SJCRH30 (cell line): ENCODE measurements at regions not wholly inside any gene's neighbourhood (a gene's known extent, or its start where the extent isn't known, plus 50 kb on each side); places are given as distances from the start of the nearest gene placed in this dataset.

Source experiments
- DNase-seq, 2 experiments: peaks; one replicate each; pipeline ENCODE4 v3.0.0-alpha.2; 2015 to 2020
- H3K27ac ChIP-seq: fragments of 250-450 bp; sonication (Bioruptor Pico); 2 replicates; pipeline ENCODE4 v1.5.1; 2020; ENCODE audit warnings: mild to moderate bottlenecking, moderate library complexity
- H3K27me3 ChIP-seq: fragments of 250-450 bp; sonication (Bioruptor Pico); 2 replicates; pipeline ENCODE4 v1.5.1; 2020; ENCODE audit warnings: mild to moderate bottlenecking, moderate library complexity
- H3K36me3 ChIP-seq: fragments of 250-450 bp; sonication (Bioruptor Pico); 2 replicates; pipeline ENCODE4 v1.5.1; 2020; ENCODE audit warnings: mild to moderate bottlenecking, moderate library complexity
- H3K4me1 ChIP-seq: fragments of 250-450 bp; sonication (Bioruptor Pico); 2 replicates; pipeline ENCODE4 v1.5.1; 2020; ENCODE audit warnings: mild to moderate bottlenecking, moderate library complexity
- H3K4me3 ChIP-seq: fragments of 250-450 bp; sonication (Bioruptor Pico); 2 replicates; pipeline ENCODE4 v1.5.1; 2020; ENCODE audit warnings: mild to moderate bottlenecking, moderate library complexity
- H3K9me3 ChIP-seq: fragments of 250-450 bp; sonication (Bioruptor Pico); replicated peaks from 2 replicates; pipeline ENCODE4 v1.5.1; 2020; ENCODE audit warnings: mild to moderate bottlenecking, moderate library complexity

DNA sequence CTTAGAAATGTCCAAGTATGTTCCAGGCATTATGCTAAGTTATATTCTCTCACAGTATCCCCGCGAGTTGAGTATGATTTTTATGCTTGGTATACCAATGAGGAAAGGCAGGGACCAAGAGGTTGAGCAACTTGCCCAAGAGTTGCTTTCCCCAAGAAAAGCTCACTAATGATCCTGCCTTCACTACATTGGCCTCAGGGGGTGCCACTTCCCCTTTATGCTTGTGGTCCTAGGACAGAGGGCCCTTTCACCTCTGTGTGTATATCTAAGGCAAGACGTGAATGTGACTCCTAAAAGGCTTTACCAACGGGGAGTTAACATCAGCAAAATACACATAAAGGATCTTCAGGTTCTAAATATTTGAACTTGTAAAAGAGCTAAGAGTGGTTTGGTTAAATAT is 164.4 kb upstream of the CPEB2 start:
- no peak overlapping the region for H3K4me3 ChIP-seq
- DNase-seq: no peak

DNA sequence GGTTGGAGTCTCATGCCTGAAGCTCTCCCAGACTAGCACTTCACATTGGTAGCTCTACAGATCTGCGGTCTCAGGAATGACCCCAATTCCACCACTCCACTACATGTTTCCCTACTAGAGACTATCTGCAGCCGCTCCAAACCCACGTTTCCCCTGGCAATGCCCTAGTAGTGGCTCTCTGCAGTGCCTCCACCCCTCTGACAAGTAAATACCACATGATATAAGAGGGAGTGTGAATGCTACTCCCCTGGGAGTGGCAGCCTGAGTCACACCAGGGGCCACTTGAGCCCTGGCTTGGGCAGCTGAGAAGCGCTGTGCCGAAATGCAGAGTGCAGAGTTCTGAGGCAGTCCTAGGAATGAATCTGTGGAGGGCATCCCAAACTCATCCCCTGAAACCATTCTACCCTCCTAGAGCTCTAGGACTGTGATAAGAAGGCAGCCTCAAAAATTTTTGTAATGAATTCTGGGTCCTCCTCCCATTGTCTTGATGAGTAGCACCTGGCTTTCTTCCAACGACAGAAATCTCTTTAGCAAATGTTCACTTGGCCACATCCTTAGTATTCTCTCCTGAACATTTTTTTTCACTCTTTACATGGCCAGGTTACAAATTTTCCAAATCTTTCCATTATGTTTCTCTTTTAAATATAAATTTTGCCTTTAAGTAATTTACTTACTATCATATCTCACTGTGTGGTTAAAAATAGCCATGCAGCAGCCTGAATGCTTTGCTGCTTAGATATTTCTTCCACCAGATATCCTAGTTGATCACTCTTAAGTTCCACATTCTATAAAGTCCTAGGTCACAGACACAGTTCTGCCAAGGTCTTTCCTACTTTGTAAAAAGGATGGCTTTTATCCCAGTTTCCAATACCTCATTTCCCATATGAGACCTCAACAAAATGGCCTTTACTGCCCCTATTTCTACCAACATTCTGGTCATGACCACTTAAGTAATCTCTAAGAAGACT is 160.2 kb upstream of the CPEB2 start:
- Histone ChIP-seq H3K27me3 (no peaks in the 10 kb centered on the region), H3K4me3 (no peak overlapping the region), H3K27ac (no peak overlapping the region), H3K4me1 (no peaks in the 10 kb centered on the region), H3K9me3 (no peaks in the 10 kb centered on the region), H3K36me3 (no peaks in the 10 kb centered on the region)
- peak; percentile 20 to 25 for DNase-seq

More for the DNA sequence above, 164.4 kb upstream of the CPEB2 start:
- Histone ChIP-seq H3K27ac (no peak overlapping the region), H3K9me3 (no peaks in the 10 kb centered on the region), H3K36me3 (no peaks in the 10 kb centered on the region), H3K4me1 (no peaks in the 10 kb centered on the region), H3K27me3 (no peaks in the 10 kb centered on the region)

DNA sequence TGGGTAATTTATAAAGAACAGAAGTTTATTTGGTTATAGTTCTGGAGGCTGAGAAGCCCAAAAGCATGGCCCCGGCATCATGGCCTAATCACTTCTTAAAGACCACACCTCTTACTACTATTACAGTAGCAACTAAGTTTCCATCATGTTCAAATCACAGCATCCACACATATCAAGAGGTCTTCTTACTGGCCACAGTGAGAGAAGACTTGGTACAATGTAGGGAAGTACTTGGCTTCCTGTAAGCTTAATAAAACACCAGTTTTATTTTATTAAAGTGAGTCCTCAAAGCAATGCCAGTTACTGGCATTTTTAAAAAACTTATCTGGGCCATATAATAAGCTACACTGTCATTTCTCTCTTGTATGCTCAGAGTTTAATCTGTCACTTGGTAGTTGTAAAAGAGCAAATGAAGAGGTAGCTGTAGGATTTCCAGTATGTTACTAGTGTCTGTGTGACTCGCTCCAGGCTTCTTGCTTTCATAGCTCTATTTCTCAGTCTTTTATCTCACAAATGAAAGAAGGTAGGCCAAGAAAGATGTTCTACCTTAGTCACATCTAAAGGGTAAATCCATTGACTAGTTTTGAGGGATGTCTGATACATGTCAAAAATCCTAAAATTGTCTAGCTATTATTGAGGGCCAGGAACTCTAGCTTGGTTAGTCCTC is 159.2 kb upstream of the CPEB2 start:
- no peak overlapping the region for H3K27ac ChIP-seq
- H3K9me3 ChIP-seq: no peaks in the 10 kb centered on the region
- H3K36me3 ChIP-seq: no peaks in the 10 kb centered on the region
- DNase-seq: no peak
- no peak overlapping the region for H3K4me3 ChIP-seq
- H3K4me1 ChIP-seq: no peaks in the 10 kb centered on the region
- no peaks in the 10 kb centered on the region for H3K27me3 ChIP-seq

DNA sequence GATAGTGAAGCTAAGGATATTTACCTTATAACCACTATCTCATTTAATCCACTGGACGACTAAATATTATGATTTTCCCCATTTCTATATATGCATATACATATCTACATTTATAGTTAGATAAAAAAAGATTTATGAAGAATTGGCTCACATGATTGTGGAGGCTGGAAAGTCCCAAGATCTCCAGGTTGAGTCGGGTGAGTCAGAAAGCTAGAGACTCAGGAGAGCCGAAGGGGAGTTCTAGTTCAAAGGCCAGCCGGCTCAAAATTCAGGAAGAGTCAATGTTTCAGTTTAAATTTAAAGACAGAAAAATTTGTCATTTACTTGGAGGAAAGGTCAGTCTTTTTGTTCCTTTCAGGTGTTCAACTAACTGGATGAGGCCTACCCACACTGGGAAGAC is 158.2 kb upstream of the CPEB2 start:
- H3K4me3 ChIP-seq: no peak overlapping the region
- no peaks in the 10 kb centered on the region for H3K36me3 ChIP-seq
- no peaks in the 10 kb centered on the region for H3K4me1 ChIP-seq
- no peak for DNase-seq
- H3K27ac ChIP-seq: no peak overlapping the region
- no peaks in the 10 kb centered on the region for H3K27me3 ChIP-seq
- H3K9me3 ChIP-seq: no peaks in the 10 kb centered on the region

DNA sequence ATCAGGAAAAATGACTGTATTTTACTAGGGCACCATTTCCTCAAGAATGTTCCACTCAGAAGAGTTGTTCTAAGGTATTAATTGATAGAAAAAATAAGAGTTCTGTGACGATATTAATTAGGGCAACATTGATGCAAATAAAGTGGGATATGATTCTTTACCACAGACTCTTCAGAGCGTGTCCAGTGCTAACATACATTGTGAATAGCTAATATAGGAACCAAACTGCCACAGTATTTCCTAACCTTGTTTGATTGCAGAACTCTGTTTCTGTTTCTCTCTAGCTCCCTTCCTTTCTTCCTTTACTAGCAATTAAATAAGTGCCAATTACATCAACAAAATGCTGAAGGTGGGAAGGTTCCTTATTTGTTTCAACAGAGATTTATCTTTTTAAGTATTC is 154.1 kb upstream of the CPEB2 start:
- DNase-seq: no peak
- Histone ChIP-seq H3K9me3 (no peaks in the 10 kb centered on the region), H3K27me3 (no peaks in the 10 kb centered on the region), H3K27ac (no peak overlapping the region), H3K4me1 (no peaks in the 10 kb centered on the region), H3K36me3 (no peaks in the 10 kb centered on the region), H3K4me3 (no peak overlapping the region)

DNA sequence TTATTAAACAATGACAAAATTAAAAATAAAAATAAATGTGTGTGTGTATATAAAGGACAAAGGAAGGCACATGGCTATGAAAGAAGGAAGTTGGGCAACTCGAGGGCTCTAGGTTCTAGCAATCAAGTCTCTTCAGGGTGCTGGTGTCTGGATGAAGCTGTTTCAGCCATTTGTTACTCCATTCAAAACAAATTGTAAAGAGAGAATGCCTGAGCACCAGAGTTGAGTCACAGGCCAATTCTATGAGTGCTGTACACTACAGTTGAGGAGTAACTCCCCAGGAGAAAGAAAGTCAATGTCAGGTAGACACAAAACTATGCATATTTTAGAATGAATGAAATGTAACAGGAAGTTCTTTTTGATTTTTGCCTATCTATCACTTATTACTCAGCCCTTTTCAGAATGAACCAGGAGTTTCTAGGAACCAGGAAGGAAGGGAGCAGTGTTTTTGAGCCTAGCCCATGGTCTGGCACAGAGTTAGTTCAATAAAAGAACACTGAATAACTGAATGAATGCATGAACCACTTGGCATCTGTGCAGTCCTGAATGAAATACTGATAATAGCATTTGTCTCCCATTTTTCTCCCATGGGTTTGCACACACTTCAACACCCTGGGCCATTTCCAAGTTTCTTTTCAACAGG is 151.7 kb upstream of the CPEB2 start:
- no peaks in the 10 kb centered on the region for H3K36me3 ChIP-seq
- no peaks in the 10 kb centered on the region for H3K27me3 ChIP-seq

DNA sequence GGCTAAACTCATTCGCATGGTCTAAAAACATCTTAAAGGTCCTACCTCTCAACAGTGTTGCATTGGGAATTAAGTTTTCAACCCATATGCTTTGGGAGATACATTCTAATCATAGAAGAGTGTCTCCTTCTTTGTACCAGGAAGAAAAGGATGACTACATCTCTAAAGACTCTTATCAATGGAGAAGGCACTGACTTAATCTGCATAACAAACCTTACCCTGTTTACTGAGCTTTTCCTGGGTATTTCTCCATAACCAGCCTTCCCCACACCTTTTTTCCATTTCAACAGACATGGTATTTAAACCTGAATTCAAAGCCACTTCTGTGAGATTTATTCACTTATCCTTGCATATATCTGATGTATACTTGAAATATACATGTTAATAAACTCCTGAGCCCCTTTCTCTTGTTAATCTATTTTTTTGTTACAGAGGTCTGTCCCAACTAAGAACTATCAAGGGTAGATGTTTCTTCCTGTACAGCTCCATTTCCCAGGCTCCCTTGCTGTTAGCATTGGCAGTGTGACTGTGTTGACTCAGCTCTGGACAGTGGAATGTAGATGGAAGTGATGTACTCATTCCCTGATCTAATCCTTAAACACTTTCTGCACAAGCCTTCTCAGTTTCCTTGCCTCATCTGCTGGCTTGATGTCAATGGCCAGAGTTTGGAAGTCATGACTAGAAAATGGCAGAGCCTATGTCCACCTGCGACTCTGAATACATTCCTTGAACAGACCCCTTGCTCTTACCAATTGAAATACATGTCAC is 148.9 kb upstream of the CPEB2 start:
- Histone ChIP-seq H3K9me3 (no peaks in the 10 kb centered on the region), H3K36me3 (no peaks in the 10 kb centered on the region), H3K27me3 (no peaks in the 10 kb centered on the region), H3K4me3 (no peak overlapping the region), H3K4me1 (no peaks in the 10 kb centered on the region), H3K27ac (no peak overlapping the region)
- DNase-seq: no peak

More for the DNA sequence above, 151.7 kb upstream of the CPEB2 start:
- Histone ChIP-seq H3K9me3 (no peaks in the 10 kb centered on the region), H3K4me1 (no peaks in the 10 kb centered on the region), H3K4me3 (no peak overlapping the region), H3K27ac (no peak overlapping the region)
- no peak for DNase-seq

DNA sequence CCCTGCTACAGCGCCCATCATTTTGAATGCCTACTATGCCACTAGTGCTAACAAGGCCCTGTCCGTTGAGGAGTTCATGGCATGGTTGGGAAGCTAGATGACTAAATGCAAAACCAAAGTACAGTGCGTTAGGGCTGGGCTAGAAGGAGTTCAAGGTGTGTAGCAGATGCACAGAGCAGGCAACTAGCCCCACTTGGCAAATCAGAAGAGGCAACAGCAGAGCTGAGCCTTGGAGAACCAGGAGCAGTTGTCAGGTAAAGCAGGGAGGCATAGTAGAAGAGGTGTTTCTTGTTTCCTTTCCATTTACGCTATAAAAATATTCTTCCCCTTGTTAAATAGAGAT is 146.6 kb upstream of the CPEB2 start:
- Histone ChIP-seq H3K27ac (no peak overlapping the region), H3K9me3 (no peaks in the 10 kb centered on the region), H3K36me3 (no peaks in the 10 kb centered on the region), H3K27me3 (no peaks in the 10 kb centered on the region), H3K4me3 (no peak overlapping the region), H3K4me1 (no peaks in the 10 kb centered on the region)
- DNase-seq: no peak

DNA sequence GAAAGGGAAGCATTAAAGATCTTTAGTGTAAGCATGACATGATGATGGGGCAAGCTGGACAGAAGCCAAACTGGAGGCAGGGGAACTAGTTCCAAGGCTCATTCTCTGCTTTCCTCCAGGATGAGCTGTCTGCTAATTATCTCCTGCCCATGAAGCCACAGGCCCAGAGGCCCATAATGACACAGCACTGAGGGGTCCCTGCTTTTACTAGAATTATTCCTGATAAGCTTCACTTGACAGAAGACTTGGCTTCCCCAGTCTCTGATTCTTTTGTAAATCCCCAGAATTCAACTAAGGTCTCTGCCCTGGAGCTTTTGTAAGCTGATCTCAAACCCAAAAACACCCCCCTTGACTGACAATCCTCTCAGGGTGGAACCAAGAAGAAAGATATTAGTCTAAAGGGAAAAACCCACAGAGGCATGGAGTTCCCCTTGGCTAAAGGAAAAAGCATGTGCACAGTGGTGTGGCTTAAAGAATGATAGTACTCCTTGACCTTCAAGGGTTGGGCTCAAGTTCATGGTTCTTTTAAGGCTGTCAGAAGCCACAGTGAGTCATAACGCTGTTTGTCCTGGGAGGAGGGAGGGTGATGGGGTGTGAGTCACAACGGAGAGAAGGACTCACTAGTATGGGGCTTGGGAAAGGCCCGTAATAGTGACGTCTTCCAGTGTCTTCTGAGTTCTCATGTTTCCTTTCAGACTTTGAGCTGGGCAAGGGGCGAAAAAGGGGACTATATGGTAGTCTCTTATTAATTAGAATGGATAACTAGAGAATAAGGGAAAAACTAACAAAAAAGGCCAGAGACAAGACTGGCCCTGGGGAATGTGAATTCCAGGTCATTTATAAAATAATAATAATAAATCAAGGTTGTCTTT is 146.0 kb upstream of the CPEB2 start:
- H3K4me3 ChIP-seq: no peak overlapping the region
- H3K27me3 ChIP-seq: no peaks in the 10 kb centered on the region
- peak; percentile 42 for DNase-seq
- H3K9me3 ChIP-seq: no peaks in the 10 kb centered on the region
- no peaks in the 10 kb centered on the region for H3K4me1 ChIP-seq
- H3K27ac ChIP-seq: no peak overlapping the region
- no peaks in the 10 kb centered on the region for H3K36me3 ChIP-seq

DNA sequence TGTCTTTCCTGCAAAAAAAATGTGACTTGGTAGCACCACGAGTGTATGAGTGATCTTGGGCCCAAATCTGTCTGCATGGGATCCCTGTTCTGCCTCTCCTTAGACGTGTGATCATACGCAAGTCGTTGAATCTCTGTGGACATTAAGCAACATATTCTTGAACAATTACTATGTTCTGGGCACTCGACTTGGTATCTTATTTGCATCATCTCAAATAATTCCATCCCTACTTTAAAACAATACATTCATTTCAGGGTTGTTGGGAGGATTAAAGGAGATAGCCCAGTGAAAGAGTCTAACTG is 145.4 kb upstream of the CPEB2 start:
- no peaks in the 10 kb centered on the region for H3K36me3 ChIP-seq
- no peak overlapping the region for H3K27ac ChIP-seq
- no peaks in the 10 kb centered on the region; the same call in 1 of the 2 replicates for H3K27me3 ChIP-seq
- H3K9me3 ChIP-seq: no peaks in the 10 kb centered on the region
- no peak for DNase-seq
- H3K4me1 ChIP-seq: no peaks in the 10 kb centered on the region
- no peak overlapping the region for H3K4me3 ChIP-seq

DNA sequence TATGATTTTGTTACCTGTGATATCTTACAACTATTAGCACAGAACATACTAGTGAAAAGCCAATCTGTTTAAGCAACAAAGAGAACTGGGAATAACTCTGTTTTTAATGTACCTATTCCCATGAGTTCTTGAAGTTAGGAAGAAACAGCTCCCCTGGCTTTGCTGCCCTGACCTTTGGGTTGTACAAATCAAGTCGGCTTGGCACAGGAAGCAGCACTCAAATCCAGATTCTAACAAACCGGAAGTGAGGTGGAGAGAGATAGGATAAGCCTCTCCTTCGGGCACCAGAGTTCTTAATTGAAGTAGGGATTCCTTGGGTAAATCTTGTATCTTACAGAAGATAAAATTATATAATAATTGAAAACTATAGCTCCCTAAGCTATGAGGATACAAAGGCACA is 144.8 kb upstream of the CPEB2 start:
- Histone ChIP-seq H3K9me3 (no peaks in the 10 kb centered on the region), H3K4me1 (no peaks in the 10 kb centered on the region), H3K27ac (no peak overlapping the region)

DNA sequence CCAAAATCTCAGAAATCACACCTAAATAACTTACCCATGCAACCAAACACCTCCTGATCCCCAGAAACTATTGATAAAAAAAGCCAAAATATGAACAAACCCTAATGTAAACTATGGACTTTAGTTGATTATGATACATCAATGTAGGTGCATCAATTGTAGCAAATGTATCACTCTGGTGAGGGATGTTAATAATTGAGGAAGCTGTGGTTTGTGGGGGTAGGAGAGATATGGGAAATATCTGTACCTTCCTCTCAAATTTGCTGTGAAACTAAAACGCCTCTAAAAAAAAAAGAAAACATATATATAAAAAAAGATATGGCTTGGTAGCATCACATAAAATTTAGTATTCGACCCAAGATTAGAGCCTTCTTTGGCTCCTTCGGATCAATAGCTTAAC is 144.3 kb upstream of the CPEB2 start:
- Histone ChIP-seq H3K36me3 (no peaks in the 10 kb centered on the region), H3K9me3 (no peaks in the 10 kb centered on the region), H3K27me3 (no peaks in the 10 kb centered on the region; the same call in 1 of the 2 replicates), H3K27ac (no peak overlapping the region), H3K4me3 (no peak overlapping the region), H3K4me1 (no peaks in the 10 kb centered on the region)
- no peak for DNase-seq

More for the DNA sequence above, 144.8 kb upstream of the CPEB2 start:
- Histone ChIP-seq H3K4me3 (no peak overlapping the region), H3K36me3 (no peaks in the 10 kb centered on the region), H3K27me3 (no peaks in the 10 kb centered on the region; the same call in 1 of the 2 replicates)
- no peak for DNase-seq

DNA sequence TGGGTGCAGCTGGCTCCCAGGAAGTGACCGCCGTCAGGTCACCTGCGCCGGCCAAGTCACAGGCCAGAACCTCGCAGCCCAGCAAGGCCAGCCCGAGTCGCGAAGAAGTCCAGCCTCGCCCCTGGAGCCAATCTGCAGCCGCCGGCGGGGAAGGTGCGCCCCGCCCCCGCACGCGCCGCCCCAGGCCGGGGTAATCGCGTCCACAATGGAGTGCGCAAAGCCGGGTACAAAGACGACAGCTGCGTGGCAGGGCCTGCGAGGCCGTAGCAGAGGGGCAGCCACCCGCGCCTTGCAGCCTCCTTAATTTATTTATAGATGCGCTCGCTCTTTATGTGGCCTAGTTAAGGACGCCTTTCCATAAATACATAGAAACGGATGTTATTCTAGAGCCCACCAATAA is 139.4 kb upstream of the CPEB2 start:
- Histone ChIP-seq H3K4me1 (no peaks in the 10 kb centered on the region), H3K27me3 (no peaks in the 10 kb centered on the region; the same call in 1 of the 2 replicates), H3K4me3 (no peak overlapping the region), H3K27ac (no peak overlapping the region), H3K36me3 (no peaks in the 10 kb centered on the region), H3K9me3 (no peaks in the 10 kb centered on the region)
- peak; percentile 30 to 48 for DNase-seq
